Chondrocyte (in vitro differentiated cells): ENCODE measurements at regions not wholly inside any gene's neighbourhood (a gene's known extent, or its start where the extent isn't known, plus 50 kb on each side); places are given as distances from the start of the nearest gene placed in this dataset.
"Not testable (repeated sequence)": the region's sequence is repeated elsewhere in the genome, so short reads cannot be mapped to it uniquely, and the experiment has no call there.

Source experiments
- DNase-seq: peaks from one replicate; pipeline ENCODE4 v3.0.0; 2021; ENCODE audit warnings: mixed read lengths, low spot score
- H3K27ac Mint-ChIP-seq: one replicate; pipeline ENCODE4 v1.8.0; 2021; ENCODE audit warnings: mild to moderate bottlenecking, moderate library complexity, mixed read lengths; ENCODE audit not compliant: unreplicated experiment
- H3K27me3 Mint-ChIP-seq: 2 replicates; pipeline ENCODE4 v1.8.0; 2021; ENCODE audit warnings: low read depth, mixed read lengths
- H3K36me3 Mint-ChIP-seq: 2 replicates; pipeline ENCODE4 v1.8.0; 2021; ENCODE audit warnings: low read depth, mixed read lengths
- H3K4me1 Mint-ChIP-seq: 2 replicates; pipeline ENCODE4 v1.8.0; 2021; ENCODE audit warnings: low read depth, mild to moderate bottlenecking, mixed read lengths
- H3K4me3 Mint-ChIP-seq: one replicate; pipeline ENCODE4 v1.8.0; 2021; ENCODE audit warnings: mild to moderate bottlenecking, moderate library complexity, mixed read lengths; ENCODE audit not compliant: unreplicated experiment
- H3K9me3 Mint-ChIP-seq: 2 replicates; pipeline ENCODE4 v1.8.0; 2021; ENCODE audit warnings: low read depth, mixed read lengths
- TF ChIP-seq, protein P1 (sequence below): fragments of 200-600 bp; sonication (generic); IDR thresholded peaks from 2 replicates; pipeline ENCODE4 v1.5.0; 2021; ENCODE audit warnings: antibody characterized with exemption, mild to moderate bottlenecking, moderate library complexity

DNA sequence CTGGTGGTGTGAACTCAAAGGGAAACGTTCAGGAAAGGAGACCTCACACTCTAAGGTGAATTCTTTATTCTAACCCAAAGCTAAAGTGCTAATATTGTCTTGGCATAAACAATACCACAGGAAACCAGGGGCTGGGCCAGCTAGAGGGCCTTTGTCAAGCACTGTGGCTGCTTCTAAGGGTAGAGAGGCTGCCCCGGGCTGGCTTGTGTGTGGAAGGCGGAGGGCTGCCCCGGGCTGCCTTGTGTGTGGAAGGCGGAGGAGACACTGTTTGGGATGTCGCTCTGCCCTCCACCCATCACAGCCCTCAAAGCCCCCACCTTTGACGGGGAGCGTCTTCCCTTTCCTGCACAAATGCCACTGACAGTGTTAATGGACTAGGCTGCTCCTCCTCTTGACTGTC is 216.8 kb downstream of the TOMM20 start:
- Mint-ChIP-seq H3K4me3 (no peak overlapping the region), H3K27ac (peak overlapping the region; percentile 29), H3K36me3 (no peaks in the 10 kb centered on the region), H3K4me1 (peaks cover 37% of the 10 kb centered on the region), H3K27me3 (no peaks in the 10 kb centered on the region), H3K9me3 (no peaks in the 10 kb centered on the region)
- DNase-seq: peak; percentile 63
- TF ChIP-seq, protein P1, sequence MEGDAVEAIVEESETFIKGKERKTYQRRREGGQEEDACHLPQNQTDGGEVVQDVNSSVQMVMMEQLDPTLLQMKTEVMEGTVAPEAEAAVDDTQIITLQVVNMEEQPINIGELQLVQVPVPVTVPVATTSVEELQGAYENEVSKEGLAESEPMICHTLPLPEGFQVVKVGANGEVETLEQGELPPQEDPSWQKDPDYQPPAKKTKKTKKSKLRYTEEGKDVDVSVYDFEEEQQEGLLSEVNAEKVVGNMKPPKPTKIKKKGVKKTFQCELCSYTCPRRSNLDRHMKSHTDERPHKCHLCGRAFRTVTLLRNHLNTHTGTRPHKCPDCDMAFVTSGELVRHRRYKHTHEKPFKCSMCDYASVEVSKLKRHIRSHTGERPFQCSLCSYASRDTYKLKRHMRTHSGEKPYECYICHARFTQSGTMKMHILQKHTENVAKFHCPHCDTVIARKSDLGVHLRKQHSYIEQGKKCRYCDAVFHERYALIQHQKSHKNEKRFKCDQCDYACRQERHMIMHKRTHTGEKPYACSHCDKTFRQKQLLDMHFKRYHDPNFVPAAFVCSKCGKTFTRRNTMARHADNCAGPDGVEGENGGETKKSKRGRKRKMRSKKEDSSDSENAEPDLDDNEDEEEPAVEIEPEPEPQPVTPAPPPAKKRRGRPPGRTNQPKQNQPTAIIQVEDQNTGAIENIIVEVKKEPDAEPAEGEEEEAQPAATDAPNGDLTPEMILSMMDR: no peak

DNA sequence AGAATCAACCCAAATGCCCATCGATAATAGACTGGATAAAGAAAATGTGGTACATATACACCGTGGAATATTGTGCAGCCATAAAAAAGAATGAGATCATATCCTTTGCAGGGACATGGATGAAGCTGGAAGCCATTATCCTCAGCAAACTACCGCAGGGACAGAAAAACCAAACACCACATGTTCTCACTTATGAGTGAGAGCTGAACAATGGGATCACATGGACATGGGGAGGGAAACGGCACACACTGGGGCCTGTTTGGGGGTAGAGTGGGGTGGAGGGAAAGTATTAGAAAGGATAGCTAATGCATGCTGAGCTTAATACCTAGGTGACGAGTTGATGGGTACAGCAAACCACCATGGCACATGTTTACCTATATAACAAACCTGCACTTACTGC is 217.5 kb downstream of the TOMM20 start:
- not testable (repeated sequence) for DNase-seq, H3K27me3 Mint-ChIP-seq, H3K27ac Mint-ChIP-seq, H3K36me3 Mint-ChIP-seq, H3K4me3 Mint-ChIP-seq, H3K9me3 Mint-ChIP-seq
- H3K4me1 Mint-ChIP-seq: peaks cover 30% of the 10 kb centered on the region

DNA sequence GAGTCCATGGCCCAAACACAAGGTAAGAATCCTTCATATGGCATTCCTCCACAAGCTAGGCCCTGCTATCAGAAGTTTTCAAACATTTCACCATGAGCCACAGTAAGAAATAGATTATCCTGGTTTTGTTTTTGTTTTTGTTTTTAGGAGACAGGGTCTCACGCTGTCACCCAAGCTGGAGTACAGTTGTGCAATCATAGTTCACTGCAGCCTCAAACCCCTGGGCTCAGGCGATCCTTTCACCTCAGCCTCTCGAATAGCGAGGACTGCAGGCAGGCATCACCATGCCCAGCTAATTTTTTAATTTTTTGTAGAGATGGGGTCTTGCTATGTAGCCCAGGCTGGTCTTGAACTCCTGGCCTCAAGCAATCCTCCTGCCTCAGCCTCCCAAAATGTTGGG is 218.8 kb downstream of the TOMM20 start:
- Mint-ChIP-seq H3K36me3 (no peaks in the 10 kb centered on the region), H3K27me3 (peaks cover 1% of the 10 kb centered on the region), H3K4me3 (no peak overlapping the region), H3K9me3 (no peaks in the 10 kb centered on the region), H3K27ac (no peak overlapping the region), H3K4me1 (peaks cover 23% of the 10 kb centered on the region)
- DNase-seq: peak; percentile 30
- TF ChIP-seq, protein P1: no peak

DNA sequence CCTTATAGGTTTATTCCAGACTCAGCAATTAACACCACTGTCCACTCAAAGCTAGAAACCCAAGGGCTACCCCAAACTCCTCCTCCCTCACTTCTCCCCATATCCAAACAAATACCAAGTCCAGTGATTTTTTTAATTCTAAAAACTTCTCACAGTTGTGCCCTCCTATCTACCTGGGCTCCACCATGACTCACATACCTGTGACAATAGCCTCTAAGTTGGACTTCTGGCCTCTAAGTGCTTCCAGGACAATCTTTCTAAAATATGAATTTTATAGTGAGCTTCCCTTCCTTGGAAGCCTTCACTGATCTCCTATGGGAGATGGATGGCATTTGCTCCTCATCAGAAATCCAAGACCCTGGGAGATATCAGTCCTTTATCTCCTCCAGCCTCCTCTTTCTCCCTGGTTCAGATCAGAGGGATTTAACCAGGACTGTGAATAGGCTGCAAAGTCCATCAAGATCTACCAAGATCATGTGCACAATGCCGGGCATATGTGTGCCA is 219.3 kb downstream of the TOMM20 start:
- Mint-ChIP-seq H3K4me3 (no peak overlapping the region), H3K27ac (no peak overlapping the region), H3K27me3 (peaks cover 1% of the 10 kb centered on the region), H3K36me3 (no peaks in the 10 kb centered on the region), H3K4me1 (peaks cover 23% of the 10 kb centered on the region), H3K9me3 (no peaks in the 10 kb centered on the region)
- TF ChIP-seq, protein P1: no peak
- DNase-seq: no peak

DNA sequence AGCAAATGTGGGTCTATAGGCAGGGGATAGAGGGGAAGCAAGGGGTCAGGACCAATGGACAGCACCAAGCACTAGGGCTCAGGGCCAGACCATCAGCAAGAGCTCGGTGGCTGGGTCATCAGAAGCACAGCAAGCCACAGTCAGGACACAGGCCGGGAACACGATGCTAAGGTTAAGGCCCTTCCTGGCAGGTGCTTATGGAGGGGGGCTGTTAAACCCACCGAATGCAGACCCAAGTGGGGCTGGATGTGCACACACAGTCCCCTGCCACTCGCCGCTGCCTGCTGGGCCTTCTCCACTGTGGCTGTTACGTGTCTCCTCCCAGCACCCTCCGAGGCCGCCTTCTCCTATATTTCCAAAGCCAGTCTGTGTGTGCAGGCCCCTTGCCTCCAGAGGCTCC is 220.1 kb downstream of the TOMM20 start:
- TF ChIP-seq, protein P1: no peak
- Mint-ChIP-seq H3K9me3 (no peaks in the 10 kb centered on the region), H3K27ac (no peak overlapping the region), H3K36me3 (no peaks in the 10 kb centered on the region), H3K4me1 (peaks cover 22% of the 10 kb centered on the region), H3K4me3 (no peak overlapping the region), H3K27me3 (peaks cover 1% of the 10 kb centered on the region)
- peak; percentile 75 for DNase-seq

DNA sequence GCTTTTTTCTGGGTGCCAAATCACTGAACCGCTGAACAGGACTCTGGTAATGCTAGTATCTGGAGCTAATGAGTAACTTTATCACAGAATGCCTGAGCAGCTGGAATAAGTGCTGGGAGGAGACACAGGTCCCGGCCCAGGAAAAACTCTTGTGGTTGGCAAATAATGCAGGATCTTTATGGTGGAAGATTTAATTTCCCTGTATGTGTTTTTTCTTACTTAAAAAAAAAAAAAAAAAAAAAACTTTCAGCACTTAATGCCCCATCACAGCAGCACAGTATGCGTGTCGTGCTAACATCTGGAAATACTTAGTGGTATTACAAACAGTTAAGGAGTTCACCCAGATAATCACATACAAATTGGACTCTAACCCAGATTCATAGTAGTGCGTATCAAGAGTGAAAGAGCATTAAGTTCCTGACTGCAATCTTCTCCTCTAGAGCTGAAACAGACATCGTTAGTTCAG is 220.7 kb downstream of the TOMM20 start:
- TF ChIP-seq, protein P1: no peak
- Mint-ChIP-seq H3K4me3 (no peak overlapping the region), H3K4me1 (peaks cover 16% of the 10 kb centered on the region), H3K9me3 (no peaks in the 10 kb centered on the region), H3K27ac (no peak overlapping the region), H3K27me3 (peaks cover 1% of the 10 kb centered on the region), H3K36me3 (no peaks in the 10 kb centered on the region)
- DNase-seq: no peak
